Esophagus muscularis mucosa (tissue), 4 donors: ENCODE measurements at regions not wholly inside any gene's neighbourhood (a gene's known extent, or its start where the extent isn't known, plus 50 kb on each side); places are given as distances from the start of the nearest gene placed in this dataset.

ENCODE experiments used
- DNase-seq: peaks from one replicate; pipeline ENCODE4 v3.0.0-alpha.2; 2017; ENCODE audit errors: extremely low spot score
- H3K27ac ChIP-seq, 4 donors: fragments of 200-600 bp; sonication (generic); replicated peaks in 1 of 4; 1 replicate in 3 of 4; 2 replicates in 1 of 4; pipeline ENCODE4 v1.5.1; 2016 to 2019; ENCODE audit warnings: mild to moderate bottlenecking in 1 of 4
- H3K27me3 ChIP-seq, 4 donors: fragments of 200-600 bp; sonication (generic); one replicate each; pipeline versions ENCODE4 v1.5.1 to v1.6.0; 2016 to 2019
- H3K36me3 ChIP-seq, 4 donors: fragments of 200-600 bp; sonication (generic); one replicate each; pipeline ENCODE4 v1.5.1; 2016 to 2019
- H3K4me1 ChIP-seq, 4 donors: fragments of 200-600 bp; sonication (generic); one replicate each; pipeline ENCODE4 v1.5.1; 2016 to 2019
- H3K4me3 ChIP-seq, 4 donors: fragments of 200-600 bp; sonication (generic); 1 replicate in 2 of 4; 2 replicates in 2 of 4; pipeline ENCODE4 v1.5.1; 2016 to 2019; ENCODE audit warnings: mild to moderate bottlenecking in 4 of 4, moderate library complexity in 1 of 4
- H3K9me3 ChIP-seq, 4 donors: fragments of 200-600 bp; sonication (generic); 1 replicate in 3 of 4; 2 replicates in 1 of 4; pipeline ENCODE4 v1.5.1; 2016 to 2019
- EP300 ChIP-seq: sonication (generic); formaldehyde crosslinking; IDR thresholded peaks from one replicate; pipeline ENCODE4 v1.6.1; 2017; ENCODE audit warnings: antibody characterized with exemption
- POLR2A ChIP-seq: fragments of 450-650 bp; IDR thresholded peaks from one replicate; pipeline ENCODE4 v1.6.1; 2017; ENCODE audit warnings: antibody characterized with exemption, moderate library complexity, mild to moderate bottlenecking, low read depth
- POLR2AphosphoS5 ChIP-seq, 2 donors: sonication (generic); formaldehyde crosslinking; IDR thresholded peaks; one replicate each; pipeline ENCODE4 v1.6.1; 2017; ENCODE audit warnings: antibody characterized with exemption in 2 of 2
- intact Hi-C: fragments of 100-400 bp; cut with DNase I; formaldehyde crosslinking; loops from one replicate; pipeline ENCODE4 v1.15.1; 2023
- small RNA-seq, 3 donors: library from RNA; depleted of rRNA; stranded (forward); fragments of <200 nt; gene quantifications; one replicate each; pipeline ENCODE3, GENCODE V24; 2016
- TF ChIP-seq, protein P1 (sequence below), 3 experiments: fragments of 200-600 bp in 2 of 3; fragments of 450-650 bp in 1 of 3; sonication (generic) in 2 of 3; IDR thresholded peaks; one replicate each; pipeline ENCODE4 v1.5.1; 2017 to 2019; ENCODE audit warnings: antibody characterized with exemption in 3 of 3, mild to moderate bottlenecking in 2 of 3, moderate library complexity in 1 of 3

DNA sequence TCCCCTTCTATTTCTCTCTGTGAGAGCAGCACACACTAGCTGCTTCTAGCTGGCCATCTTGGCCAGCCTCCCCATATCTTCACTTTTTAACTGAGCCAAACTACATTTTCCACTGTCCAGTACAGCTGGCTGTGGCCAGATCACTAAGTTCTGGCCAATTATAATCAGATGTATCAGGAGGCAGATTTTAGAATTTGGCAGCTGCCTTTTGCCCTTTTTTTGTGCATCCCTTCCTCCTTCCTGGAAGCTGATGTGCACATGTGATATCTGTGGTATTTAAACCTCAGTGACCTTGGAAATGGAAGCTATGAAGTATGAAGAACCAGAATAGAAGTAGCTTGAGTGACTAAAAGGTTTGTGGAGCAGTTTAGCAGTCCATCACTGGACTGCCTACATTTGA is 49.8 kb upstream of the ANO6 start:
- no peaks in the 10 kb centered on the region for H3K9me3 ChIP-seq
- no peaks in the 10 kb centered on the region for H3K27me3 ChIP-seq
- peaks cover 0 to 14% (median 12%) of the 10 kb centered on the region in 4 donors for H3K4me1 ChIP-seq
- TF ChIP-seq POLR2A (no peak), POLR2AphosphoS5 (IDR thresholded peaks at IDR 0.05) (no peak), EP300 (no peak)
- TF ChIP-seq, protein P1, sequence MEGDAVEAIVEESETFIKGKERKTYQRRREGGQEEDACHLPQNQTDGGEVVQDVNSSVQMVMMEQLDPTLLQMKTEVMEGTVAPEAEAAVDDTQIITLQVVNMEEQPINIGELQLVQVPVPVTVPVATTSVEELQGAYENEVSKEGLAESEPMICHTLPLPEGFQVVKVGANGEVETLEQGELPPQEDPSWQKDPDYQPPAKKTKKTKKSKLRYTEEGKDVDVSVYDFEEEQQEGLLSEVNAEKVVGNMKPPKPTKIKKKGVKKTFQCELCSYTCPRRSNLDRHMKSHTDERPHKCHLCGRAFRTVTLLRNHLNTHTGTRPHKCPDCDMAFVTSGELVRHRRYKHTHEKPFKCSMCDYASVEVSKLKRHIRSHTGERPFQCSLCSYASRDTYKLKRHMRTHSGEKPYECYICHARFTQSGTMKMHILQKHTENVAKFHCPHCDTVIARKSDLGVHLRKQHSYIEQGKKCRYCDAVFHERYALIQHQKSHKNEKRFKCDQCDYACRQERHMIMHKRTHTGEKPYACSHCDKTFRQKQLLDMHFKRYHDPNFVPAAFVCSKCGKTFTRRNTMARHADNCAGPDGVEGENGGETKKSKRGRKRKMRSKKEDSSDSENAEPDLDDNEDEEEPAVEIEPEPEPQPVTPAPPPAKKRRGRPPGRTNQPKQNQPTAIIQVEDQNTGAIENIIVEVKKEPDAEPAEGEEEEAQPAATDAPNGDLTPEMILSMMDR (IDR thresholded peaks at IDR 0.05) = no peak
- no peak overlapping the region for H3K27ac ChIP-seq
- DNase-seq = no peak
- intact Hi-C loops = no loop called here
- no peak overlapping the region for H3K4me3 ChIP-seq
- H3K36me3 ChIP-seq = no peaks in the 10 kb centered on the region

Small RNA genes in the stretch of these regions (small RNA-seq; reads per million reads assigned to genes)
- 0 reads per million in 3 donors for gene RNA5SP361
